CD14-positive monocyte (primary cell): ENCODE measurements at regions not wholly inside any gene's neighbourhood (a gene's known extent, or its start where the extent isn't known, plus 50 kb on each side); places are given as distances from the start of the nearest gene placed in this dataset.

Source experiments
- DNase-seq, 3 donors: peaks; one replicate each; pipeline ENCODE4 v3.0.0-alpha.2; 2011 to 2022
- H2AFZ ChIP-seq: 2 replicates; pipeline ENCODE4 v1.6.0; 2012; ENCODE audit warnings: mild to moderate bottlenecking, low read depth, low read length, inconsistent platforms; ENCODE audit not compliant: insufficient read depth, poor library complexity, severe bottlenecking
- H3K27ac ChIP-seq, 2 donors: 1 replicate in 1 of 2; 2 replicates in 1 of 2; pipeline ENCODE4 v1.5.1; 2012 to 2013; ENCODE audit warnings: low read length in 2 of 2, control low read depth in 1 of 2, inconsistent platforms in 1 of 2, low read depth in 1 of 2, mild to moderate bottlenecking in 1 of 2
- H3K27me3 ChIP-seq, 2 donors: one replicate each; pipeline versions ENCODE4 v1.6.0 to v1.6.1; 2011 to 2013; ENCODE audit warnings: low read length in 2 of 2; ENCODE audit not compliant: control insufficient read depth in 2 of 2, insufficient read depth in 2 of 2
- H3K36me3 ChIP-seq, 2 donors: replicated peaks in 1 of 2; 1 replicate in 1 of 2; 2 replicates in 1 of 2; pipeline versions ENCODE4 v1.5.1 to v1.6.1; 2012 to 2013; ENCODE audit warnings: low read length in 2 of 2, control low read depth in 1 of 2, inconsistent platforms in 1 of 2, mild to moderate bottlenecking in 1 of 2; ENCODE audit not compliant: insufficient read depth in 2 of 2, control insufficient read depth in 1 of 2
- H3K4me1 ChIP-seq, 2 donors: 1 replicate in 1 of 2; 2 replicates in 1 of 2; pipeline versions ENCODE4 v1.5.1 to v1.6.1; 2012 to 2013; ENCODE audit warnings: low read length in 2 of 2, control low read depth in 1 of 2, inconsistent platforms in 1 of 2, mild to moderate bottlenecking in 1 of 2, moderate library complexity in 1 of 2; ENCODE audit not compliant: insufficient read depth in 2 of 2, control insufficient read depth in 1 of 2
- H3K4me2 ChIP-seq: replicated peaks from 2 replicates; pipeline ENCODE3; 2012; ENCODE audit warnings: low read length, moderate library complexity, mild to moderate bottlenecking; ENCODE audit not compliant: poor library complexity, severe bottlenecking; ENCODE audit errors: extremely low read depth
- H3K4me3 ChIP-seq, 3 experiments: fragments of 200-600 bp in 1 of 3; sonication (generic) in 1 of 3; replicated peaks in 1 of 3; 1 replicate in 2 of 3; 2 replicates in 1 of 3; pipeline ENCODE4 v1.5.1; 2011 to 2013; ENCODE audit warnings: low read length in 3 of 3, mild to moderate bottlenecking in 3 of 3, control low read depth in 2 of 3, low read depth in 2 of 3, inconsistent platforms in 1 of 3, moderate library complexity in 1 of 3
- H3K79me2 ChIP-seq: 2 replicates; pipeline ENCODE4 v1.6.0; 2012; ENCODE audit warnings: mild to moderate bottlenecking, control low read depth, inconsistent platforms, low read length, moderate library complexity; ENCODE audit not compliant: insufficient read depth
- H3K9ac ChIP-seq: 2 replicates; pipeline ENCODE4 v1.6.0; 2017; ENCODE audit warnings: low read length, mild to moderate bottlenecking; ENCODE audit not compliant: insufficient read depth, poor library complexity, severe bottlenecking
- H3K9me3 ChIP-seq, 2 donors: replicated peaks in 1 of 2; 1 replicate in 1 of 2; 2 replicates in 1 of 2; pipeline versions ENCODE4 v1.5.1 to v1.6.1; 2012 to 2013; ENCODE audit warnings: low read length in 2 of 2, control low read depth in 1 of 2; ENCODE audit not compliant: control insufficient read depth in 1 of 2, insufficient read depth in 1 of 2
- H4K20me1 ChIP-seq: 2 replicates; pipeline ENCODE4 v1.6.0; 2012; ENCODE audit warnings: mild to moderate bottlenecking, low read length, control low read depth, moderate library complexity; ENCODE audit not compliant: insufficient read depth
- H3K27ac Mint-ChIP-seq, 7 donors: one replicate each; pipeline ENCODE4 v1.8.0; 2020; ENCODE audit warnings: mild to moderate bottlenecking in 7 of 7, mixed read lengths in 7 of 7, moderate library complexity in 6 of 7, inconsistent platforms in 2 of 7
- H3K27me3 Mint-ChIP-seq, 3 donors: one replicate each; pipeline ENCODE4 v1.8.0; 2021 to 2022; ENCODE audit warnings: low read depth in 3 of 3, mild to moderate bottlenecking in 3 of 3, mixed read lengths in 3 of 3, moderate library complexity in 3 of 3, inconsistent platforms in 1 of 3
- H3K36me3 Mint-ChIP-seq, 2 donors: one replicate each; pipeline ENCODE4 v1.8.0; 2020; ENCODE audit warnings: mixed read lengths in 2 of 2, inconsistent platforms in 1 of 2, mild to moderate bottlenecking in 1 of 2
- H3K4me1 Mint-ChIP-seq: one replicate; pipeline ENCODE4 v1.8.0; 2020; ENCODE audit warnings: mild to moderate bottlenecking, mixed read lengths
- H3K4me3 Mint-ChIP-seq, 2 donors: one replicate each; pipeline ENCODE4 v1.8.0; 2020; ENCODE audit warnings: mild to moderate bottlenecking in 2 of 2, mixed read lengths in 2 of 2, moderate library complexity in 1 of 2
- H3K9me3 Mint-ChIP-seq, 7 donors: one replicate each; pipeline ENCODE4 v1.8.0; 2020 to 2022; ENCODE audit warnings: mixed read lengths in 7 of 7, mild to moderate bottlenecking in 6 of 7, moderate library complexity in 6 of 7, inconsistent platforms in 2 of 7
- WGBS: methylation state at CpG from one replicate; pipeline ENCODE4 v1.1.5; 2013; ENCODE audit warnings: missing lambda C conversion rate; ENCODE audit not compliant: insufficient coverage; 5-methylcytosine and 5-hydroxymethylcytosine counted together
- intact Hi-C, 2 donors: fragments of 100-400 bp; cut with micrococcal nuclease; formaldehyde crosslinking; loops; one replicate each; pipeline versions ENCODE4 v1.15.0 to v1.15.1; 2023
- TF ChIP-seq, protein P1 (sequence below): fragments of 200-600 bp; IDR thresholded peaks from one replicate; pipeline ENCODE4 v1.8.0; 2022; ENCODE audit warnings: antibody characterized with exemption, mild to moderate bottlenecking

DNA sequence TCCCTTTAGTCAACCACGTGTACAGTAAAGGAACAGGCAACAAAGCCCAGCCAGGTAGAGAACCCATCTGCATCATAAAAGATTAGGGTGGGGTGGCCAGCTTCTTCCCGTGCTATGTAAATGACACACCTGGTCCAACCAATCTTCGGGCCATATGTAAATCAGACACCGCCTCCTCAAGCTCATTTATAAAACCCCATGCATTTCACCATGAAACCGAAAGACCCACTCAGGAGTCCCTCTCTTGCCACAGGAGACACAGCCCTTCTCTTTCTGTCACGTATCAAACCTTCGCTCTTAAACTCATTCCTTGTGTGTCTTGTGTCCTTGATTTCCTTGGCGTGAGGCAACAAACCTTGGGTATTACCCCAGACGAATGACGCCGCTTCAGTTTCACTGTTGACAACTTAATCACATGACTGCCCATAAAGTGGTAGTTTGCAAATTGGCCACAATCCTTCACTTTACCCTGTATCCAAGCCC is 59.8 kb upstream of the TBPL2 start:
- H2AFZ ChIP-seq, result no peak overlapping the region
- no peak overlapping the region for H3K4me3 ChIP-seq
- no peaks in the 10 kb centered on the region for H4K20me1 ChIP-seq
- H3K9me3 ChIP-seq, result no peaks in the 10 kb centered on the region
- Mint-ChIP-seq H3K36me3 (no peaks in the 10 kb centered on the region), H3K4me1 (no peaks in the 10 kb centered on the region), H3K27ac (no peak overlapping the region), H3K9me3 (peaks cover 0 to 4% (median under 1%) of the 10 kb centered on the region in 7 donors), H3K4me3 (no peak overlapping the region), H3K27me3 (peaks cover 3 to 4% (median 4%) of the 10 kb centered on the region in 3 donors)
- H3K4me2 ChIP-seq, result no peak overlapping the region
- H3K36me3 ChIP-seq, result no peaks in the 10 kb centered on the region
- intact Hi-C loops, result no loop called here
- no peak for DNase-seq
- H3K27me3 ChIP-seq, result no peaks in the 10 kb centered on the region
- H3K4me1 ChIP-seq, result no peaks in the 10 kb centered on the region
- WGBS, result 91% methylated on average over 5 of the region's 11 CpGs
- TF ChIP-seq, protein P1, sequence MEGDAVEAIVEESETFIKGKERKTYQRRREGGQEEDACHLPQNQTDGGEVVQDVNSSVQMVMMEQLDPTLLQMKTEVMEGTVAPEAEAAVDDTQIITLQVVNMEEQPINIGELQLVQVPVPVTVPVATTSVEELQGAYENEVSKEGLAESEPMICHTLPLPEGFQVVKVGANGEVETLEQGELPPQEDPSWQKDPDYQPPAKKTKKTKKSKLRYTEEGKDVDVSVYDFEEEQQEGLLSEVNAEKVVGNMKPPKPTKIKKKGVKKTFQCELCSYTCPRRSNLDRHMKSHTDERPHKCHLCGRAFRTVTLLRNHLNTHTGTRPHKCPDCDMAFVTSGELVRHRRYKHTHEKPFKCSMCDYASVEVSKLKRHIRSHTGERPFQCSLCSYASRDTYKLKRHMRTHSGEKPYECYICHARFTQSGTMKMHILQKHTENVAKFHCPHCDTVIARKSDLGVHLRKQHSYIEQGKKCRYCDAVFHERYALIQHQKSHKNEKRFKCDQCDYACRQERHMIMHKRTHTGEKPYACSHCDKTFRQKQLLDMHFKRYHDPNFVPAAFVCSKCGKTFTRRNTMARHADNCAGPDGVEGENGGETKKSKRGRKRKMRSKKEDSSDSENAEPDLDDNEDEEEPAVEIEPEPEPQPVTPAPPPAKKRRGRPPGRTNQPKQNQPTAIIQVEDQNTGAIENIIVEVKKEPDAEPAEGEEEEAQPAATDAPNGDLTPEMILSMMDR, result no peak
- H3K9ac ChIP-seq, result no peak overlapping the region
- H3K79me2 ChIP-seq, result no peaks in the 10 kb centered on the region
- H3K27ac ChIP-seq, result no peak overlapping the region

DNA sequence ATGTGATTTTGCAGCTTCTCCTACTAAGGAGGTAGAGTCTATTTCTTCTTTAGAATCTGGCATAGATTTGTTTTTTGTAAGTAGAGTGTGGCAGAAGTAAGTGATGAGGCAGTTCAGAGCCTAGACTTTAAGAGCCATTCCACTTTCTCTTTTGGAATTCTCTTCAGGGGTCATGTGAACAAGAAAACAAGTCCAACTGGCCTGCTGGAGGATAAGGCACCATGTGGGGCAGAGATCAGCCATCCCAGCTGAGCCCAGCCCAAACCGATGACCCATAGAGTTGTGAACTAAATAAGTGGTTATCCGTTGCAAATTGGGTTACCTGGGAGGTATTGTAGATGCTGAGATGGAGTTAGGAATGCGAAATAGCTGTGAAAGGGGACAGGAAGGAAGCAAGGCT is 60.3 kb upstream of the TBPL2 start:
- Histone ChIP-seq H3K4me3 (no peak overlapping the region), H3K4me2 (no peak overlapping the region), H3K27me3 (no peaks in the 10 kb centered on the region), H2AFZ (no peak overlapping the region), H3K9me3 (no peaks in the 10 kb centered on the region), H3K36me3 (no peaks in the 10 kb centered on the region), H3K9ac (no peak overlapping the region), H3K27ac (no peak overlapping the region), H4K20me1 (no peaks in the 10 kb centered on the region), H3K79me2 (no peaks in the 10 kb centered on the region), H3K4me1 (no peaks in the 10 kb centered on the region)
- TF ChIP-seq, protein P1, result no peak
- H3K9me3 Mint-ChIP-seq, result peaks cover 0 to 4% (median 0%) of the 10 kb centered on the region in 7 donors
- no peaks in the 10 kb centered on the region for H3K36me3 Mint-ChIP-seq
- no peak overlapping the region for H3K27ac Mint-ChIP-seq
- H3K4me1 Mint-ChIP-seq, result no peaks in the 10 kb centered on the region
- intact Hi-C loops, result no loop called here
- H3K4me3 Mint-ChIP-seq, result no peak overlapping the region
- H3K27me3 Mint-ChIP-seq, result peaks cover 3 to 4% (median 4%) of the 10 kb centered on the region in 3 donors
- DNase-seq, result no peak
- WGBS, result 85% methylated on average over 3 of the region's 3 CpGs
